GM19193 (cell line): ENCODE measurements at regions not wholly inside any gene's neighbourhood (a gene's known extent, or its start where the extent isn't known, plus 50 kb on each side); places are given as distances from the start of the nearest gene placed in this dataset.

Experiments used
- POLR2A ChIP-seq: IDR thresholded peaks from 4 replicates; pipeline ENCODE4 v1.6.1; 2011; ENCODE audit not compliant: insufficient read depth, insufficient read length; ENCODE audit errors: extremely low read depth

DNA sequence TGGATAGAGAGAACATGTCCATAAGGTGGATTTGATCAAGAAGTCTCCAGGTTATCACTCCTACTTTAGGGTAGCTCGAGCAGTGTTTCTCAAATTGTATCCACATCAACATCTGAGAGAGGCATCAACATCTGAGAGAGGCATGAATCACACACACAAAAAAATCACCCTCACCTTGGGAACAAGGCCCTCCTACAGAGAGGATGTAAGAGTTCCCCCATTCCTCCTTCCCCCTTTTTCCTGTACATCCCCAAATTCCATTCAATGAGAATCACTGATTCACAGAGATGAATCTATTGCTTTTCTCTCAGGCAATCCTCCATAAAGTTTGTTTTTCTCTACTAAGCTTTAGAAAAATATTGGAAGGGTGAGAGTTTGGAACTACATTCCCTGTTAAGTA, 233.4 kb upstream of the CDH6 start:
- TF ChIP-seq POLR2A = no peak

DNA sequence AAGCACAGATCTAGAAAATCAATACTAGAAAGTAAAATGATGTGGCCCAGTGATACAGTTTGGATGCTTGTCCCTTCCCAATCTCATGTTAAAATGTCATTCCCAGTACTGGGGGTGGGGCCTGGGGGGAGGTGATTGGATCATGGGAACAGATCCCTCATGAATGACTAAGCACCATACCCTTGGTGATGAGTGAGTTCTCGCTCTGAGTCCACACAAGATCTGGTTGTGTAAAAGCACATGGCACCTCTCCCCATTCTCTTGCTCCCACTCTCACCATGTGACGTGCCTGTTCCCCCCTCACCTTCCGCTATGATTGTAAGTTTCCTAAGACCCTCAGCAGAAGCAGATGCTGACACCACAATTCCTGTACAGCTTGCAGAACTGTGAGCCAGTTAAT, 234.2 kb upstream of the CDH6 start:
- TF ChIP-seq POLR2A = no peak

DNA sequence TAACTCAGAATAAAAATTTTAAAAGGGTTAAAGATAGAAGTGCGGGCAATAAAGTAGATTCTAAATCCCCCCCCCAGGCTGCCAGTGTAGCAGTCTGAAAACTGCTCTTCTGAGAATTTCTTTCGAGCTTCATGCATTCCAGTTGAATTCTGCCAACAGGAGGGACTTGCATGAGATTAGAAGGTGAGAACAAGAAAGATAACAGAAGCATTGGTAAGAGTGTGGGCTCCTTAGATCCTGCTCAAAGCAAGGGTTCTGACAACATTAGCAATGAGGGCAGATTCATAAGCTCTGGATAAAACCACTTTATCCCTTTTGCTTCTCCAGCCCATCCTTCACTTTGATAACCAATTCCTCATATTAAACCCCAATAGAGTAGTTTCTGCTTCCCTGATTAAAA, 235.9 kb upstream of the CDH6 start:
- TF ChIP-seq POLR2A = no peak

DNA sequence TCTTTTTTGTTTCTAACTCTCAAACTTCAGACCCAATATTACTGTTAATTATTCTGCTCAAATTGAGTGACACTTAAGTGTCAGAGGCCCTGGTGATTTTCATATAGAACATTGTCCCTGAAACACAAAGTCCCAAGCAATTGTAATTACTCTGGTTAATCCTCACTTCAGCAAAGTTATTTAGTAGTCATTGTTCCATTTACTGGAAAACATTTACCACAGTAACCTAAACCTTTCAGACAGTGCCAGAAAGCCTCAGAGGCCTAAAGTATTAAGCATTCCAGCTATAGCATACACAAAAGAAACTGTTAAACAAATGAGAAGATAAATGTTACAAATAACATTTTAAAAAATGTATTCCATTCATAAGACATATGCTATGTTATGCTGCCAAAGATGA, 237.2 kb upstream of the CDH6 start:
- no peak for TF ChIP-seq POLR2A

DNA sequence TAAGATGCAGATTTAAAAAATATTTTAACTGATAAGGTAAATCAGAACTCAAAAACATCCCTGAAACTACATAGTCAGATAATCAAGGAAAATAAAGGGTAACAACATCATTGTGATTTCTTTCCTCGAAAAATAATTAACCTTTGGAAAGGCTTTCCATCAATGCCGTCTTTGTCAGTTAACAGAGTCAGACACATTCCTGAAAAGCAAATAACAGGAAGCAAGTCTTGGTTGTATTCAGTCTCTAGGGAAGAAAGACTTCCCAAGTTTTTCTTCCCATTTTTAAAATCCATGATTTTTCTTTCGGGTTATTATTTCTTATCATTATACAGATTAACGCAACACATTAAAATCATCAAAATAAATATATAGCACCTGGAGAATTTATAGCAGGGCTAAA, 256.4 kb upstream of the CDH6 start:
- TF ChIP-seq POLR2A = no peak

DNA sequence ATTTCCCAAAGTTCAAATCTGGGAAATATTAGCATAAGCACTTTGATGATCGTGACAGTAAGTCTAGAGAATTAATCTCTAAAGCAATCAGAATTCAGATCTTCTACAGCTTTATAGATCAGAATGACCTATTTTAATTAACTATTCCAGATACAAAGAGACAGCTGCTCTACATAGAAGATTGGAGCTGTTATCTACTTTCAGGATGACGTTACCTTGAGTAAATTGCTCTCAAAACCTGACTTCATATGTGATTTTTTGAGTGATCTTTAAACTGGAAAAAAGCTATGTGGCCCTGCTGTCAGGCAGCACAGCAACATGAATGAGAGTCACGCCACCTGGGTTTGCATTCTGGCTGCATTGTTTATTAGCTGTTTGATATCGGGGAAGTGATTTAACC, 259.9 kb upstream of the CDH6 start:
- TF ChIP-seq POLR2A = no peak

DNA sequence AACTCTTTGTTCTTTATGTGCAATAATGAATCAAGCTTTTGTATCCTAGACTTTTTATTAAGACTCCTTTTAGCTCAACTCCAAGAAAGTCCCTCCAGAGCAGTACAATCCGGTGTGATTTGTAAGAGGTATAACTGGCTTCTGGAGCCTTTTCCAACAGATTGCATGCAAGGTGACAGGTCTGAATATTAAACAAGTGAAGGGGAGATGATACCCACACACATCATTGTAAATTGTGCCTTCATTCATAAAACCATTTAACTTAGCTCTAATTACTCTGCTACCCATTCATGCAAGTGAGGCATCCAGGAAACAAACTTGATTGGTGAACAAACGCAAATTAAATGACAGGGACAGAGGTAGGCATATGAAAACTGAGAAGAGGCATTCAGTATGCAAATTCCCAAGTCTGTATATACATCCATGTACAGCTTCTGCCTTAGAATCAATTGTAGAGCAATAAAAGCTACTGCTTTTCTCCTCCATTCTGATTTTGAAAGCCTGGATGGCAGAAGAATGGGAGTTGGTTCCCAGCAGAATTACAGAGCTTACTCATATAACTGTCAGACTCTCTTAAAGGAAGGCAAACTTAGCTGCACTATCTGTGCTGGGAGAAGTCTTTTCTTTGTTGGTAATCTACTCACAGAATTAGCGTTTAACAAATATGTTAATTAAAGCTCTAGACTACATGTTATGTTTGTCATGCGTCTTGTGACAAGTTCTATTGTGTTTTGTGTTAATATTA, 261.0 kb upstream of the CDH6 start:
- no peak for TF ChIP-seq POLR2A

DNA sequence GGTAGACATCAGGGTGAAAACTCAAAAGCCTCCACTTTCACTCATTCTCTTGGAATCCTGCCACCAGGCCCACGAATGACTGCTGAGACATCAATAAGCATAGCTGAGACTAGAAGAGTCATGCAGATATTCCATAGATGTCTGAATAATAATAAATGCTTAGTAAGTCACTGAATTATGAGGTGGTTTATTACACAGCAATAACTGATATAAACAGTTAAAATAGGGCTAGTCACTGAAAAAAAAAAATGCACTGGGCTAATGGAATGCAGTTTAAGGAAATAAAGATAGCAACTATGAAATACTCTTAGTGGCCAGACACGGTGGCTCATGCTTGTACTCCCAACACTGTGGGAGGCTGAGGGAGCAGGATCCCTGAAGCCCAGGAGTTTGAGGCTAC, 262.8 kb upstream of the CDH6 start:
- no peak for TF ChIP-seq POLR2A

DNA sequence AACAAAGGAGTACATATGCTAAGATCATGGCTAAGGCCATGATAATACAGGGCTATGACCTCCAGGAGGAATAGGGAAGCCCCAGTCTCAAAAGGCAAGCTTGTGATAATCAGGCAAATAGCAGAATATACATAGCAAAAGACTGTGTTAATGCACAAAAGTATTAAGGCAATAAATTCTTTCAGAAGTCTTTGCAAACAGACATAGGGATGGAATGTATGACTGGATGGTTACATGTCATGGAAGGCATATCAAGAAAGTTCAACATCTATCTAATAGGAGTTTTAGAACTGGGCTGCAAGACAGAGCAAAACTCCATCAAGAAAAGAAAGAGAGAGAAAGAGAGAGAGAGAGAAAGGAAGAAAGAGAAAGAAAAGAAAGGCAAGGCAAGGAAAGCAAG, 264.5 kb upstream of the CDH6 start:
- no peak for TF ChIP-seq POLR2A

DNA sequence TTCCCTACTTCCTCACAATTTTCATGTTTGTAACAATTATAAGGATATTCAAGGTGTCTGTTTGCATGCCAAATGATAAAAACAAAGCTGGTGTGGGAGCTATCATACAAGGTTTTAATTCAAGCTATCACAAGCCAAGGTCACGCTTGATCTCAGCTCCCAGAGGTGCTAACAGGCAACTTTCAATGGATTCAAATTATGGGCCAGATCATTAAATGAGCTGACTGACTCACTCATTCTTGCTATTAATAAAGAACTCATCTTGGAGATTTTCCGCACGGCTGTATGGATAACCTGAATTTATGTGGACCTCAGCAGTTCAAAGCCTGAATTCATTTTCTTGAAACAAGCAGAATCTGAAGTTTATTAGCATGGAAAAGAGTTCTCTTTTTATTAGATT, 267.3 kb upstream of the CDH6 start:
- TF ChIP-seq POLR2A = no peak

DNA sequence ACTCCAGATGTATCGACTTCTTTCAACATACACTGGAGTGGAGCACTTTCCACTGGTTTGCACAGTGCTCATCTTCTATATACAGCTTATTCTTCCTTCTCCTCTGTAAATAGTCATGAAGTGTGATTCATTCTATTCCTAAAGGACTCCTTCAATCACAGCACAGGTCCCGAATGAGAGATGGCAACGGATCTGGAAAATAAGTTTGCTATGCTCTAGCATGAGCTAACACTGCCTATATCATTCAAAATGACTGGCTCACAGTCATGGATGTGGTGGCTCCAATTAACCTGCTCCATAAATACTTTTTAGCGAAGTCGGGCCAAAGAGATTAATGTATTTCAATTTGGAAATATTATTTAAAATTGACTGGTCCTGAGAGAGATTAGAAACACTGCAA, 272.1 kb upstream of the CDH6 start:
- no peak for TF ChIP-seq POLR2A

DNA sequence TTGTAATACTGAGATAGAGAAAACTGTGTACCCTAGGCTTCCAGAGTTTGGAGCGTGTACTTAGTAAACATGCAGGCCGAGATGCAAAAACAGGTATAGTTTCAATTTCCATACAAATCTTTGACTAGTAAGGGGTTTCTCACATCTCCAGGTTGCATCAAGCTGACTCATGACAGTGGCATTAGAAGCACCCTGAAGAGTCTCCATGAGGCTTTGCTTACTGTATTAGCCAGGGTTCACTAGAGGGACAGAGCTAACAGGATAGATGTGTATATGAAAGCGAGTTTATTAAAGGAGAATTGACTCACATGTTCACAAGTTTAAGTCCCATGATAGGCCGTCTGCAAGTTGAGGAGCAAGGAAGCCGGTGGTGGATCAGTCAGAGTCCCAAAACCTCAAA, 275.3 kb upstream of the CDH6 start:
- no peak for TF ChIP-seq POLR2A

DNA sequence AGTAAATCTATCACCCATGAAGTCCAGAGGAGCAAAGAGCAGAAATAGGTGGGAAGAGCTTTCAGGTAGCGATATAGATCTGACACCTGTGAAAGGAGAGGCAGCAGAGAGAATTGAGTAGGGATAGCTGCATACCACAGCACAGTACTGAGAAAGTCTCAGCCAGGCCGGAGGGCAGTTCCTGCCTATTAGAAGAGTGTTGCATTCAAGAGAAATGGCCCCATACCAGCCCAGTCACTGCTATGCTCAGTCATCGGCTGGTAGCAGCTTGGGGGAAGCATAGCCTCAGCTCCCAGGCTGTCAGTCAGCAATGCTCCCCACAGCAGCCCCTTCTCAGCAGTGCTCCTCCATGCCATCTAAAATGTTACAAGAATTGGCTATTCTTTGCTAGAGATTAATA, 285.1 kb upstream of the CDH6 start:
- TF ChIP-seq POLR2A = no peak

DNA sequence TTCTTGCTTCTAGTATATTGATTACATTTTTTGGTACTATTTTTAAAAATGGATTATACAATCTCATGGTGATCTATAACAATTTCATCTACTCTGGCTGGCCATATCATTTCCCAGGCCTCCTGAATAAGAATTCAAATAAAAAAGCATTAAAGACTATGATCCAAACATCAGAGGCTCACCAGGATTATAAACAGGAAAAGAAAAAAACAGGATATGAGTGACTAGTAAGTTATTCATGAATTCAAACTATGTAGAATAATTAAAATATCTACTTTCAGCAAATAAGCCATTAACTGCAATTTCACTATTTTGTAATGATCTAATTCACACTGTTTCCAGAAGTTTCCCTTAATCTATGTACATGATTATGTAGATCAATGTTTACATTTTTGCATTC, 293.1 kb upstream of the CDH6 start:
- TF ChIP-seq POLR2A = no peak

DNA sequence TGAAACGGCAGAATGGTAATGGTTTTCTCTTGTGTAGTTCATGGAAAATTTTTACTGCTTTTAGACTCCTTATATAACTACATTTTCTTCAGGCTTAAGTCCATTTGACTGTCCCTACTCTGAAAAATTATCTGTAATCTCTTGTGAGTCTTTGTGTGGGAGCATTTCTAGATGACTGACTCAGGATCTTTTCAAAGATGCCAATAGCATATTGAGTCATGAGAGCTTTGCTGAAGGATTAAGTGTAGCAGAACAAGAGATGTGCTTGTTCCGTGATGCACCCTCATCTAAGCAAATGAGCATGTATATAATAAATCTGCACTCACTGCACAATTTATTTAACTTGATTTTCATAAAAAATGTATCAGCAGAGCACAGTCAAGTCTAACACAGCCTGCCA, 298.7 kb upstream of the CDH6 start:
- no peak for TF ChIP-seq POLR2A

DNA sequence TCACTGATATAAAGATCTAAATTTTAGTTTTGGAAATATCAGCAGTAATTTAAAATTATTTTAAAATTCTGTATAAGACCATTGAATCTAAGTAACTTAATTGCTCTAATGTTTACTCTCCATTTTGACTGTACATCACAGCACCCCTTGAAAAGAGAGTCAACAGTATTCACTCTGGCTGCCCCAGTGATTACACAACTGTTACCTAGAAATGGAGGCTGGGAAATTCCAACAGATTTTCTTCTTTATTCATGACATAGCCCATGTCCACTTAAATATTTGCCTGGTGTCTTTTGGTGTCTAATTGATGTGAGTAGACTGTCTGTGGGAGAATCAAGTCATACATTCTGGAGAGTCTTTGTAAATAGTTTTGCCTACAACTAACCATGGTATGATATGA, 301.8 kb upstream of the CDH6 start:
- TF ChIP-seq POLR2A = no peak

DNA sequence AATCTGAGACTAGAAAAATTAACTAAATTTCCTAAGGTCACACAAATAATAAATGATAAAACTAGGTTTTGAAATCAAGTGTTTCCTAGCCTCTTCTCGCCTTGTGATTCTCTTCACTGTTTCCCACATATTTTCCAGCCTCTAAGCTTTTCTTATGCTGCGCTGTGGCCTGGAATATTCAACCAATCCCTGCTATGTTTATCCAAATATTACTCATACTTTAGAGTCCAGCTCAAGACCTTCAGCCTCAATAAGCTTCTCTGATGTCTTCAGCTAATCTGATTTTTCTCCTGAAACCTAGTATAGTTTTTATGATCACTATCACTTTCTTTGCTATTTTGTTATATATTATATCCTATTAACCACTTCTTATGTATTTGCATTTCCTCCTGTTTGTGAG, 303.1 kb upstream of the CDH6 start:
- no peak for TF ChIP-seq POLR2A

DNA sequence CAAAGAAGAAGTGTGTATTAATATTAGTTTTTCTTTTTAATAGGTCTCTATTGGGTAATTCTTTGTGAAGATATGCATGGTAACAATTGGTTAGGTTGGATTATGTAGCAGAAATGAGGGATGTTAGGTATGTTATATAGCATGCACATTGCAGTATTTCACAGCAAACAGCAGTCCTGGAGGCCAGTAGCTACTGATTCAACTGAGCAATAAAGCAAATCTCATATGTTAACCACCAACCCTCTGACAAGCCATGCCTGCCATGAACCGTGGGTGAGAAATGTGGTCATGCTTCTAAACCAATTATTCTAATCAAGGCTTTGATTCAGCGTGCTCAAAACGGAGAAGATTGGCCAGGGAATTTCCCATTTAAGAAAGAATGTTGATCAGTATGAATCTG, 313.0 kb upstream of the CDH6 start:
- TF ChIP-seq POLR2A = no peak

DNA sequence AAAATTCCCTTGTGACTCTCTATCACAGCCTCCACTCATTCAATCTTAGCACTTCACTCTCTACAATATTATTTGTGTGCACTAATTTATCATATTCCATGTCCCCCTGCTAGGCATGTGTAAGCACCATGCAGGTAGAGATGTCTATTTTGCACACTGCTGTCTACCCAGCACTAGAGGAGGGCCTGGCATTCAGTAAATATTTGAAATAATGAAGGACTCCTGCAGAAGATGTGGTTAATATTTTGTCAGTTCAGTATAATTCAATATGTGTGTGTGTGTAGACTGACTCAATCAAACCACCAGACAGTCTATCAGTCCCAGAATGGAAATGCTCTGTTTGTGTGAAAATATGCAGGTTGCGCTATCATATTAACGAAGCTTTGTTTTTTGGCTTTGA, 313.6 kb upstream of the CDH6 start:
- no peak for TF ChIP-seq POLR2A
